GM18870 (cell line): ENCODE measurements at regions not wholly inside any gene's neighbourhood (a gene's known extent, or its start where the extent isn't known, plus 50 kb on each side); places are given as distances from the start of the nearest gene placed in this dataset.
"Not testable (repeated sequence)": the region's sequence is repeated elsewhere in the genome, so short reads cannot be mapped to it uniquely, and the experiment has no call there.

Experiments used
- ATAC-seq: cut with Tn5 transposase; IDR thresholded peaks from one replicate; pipeline ENCODE4 v1.9.1; 2021; ENCODE audit warnings: moderate library complexity; ENCODE audit not compliant: unreplicated experiment

DNA sequence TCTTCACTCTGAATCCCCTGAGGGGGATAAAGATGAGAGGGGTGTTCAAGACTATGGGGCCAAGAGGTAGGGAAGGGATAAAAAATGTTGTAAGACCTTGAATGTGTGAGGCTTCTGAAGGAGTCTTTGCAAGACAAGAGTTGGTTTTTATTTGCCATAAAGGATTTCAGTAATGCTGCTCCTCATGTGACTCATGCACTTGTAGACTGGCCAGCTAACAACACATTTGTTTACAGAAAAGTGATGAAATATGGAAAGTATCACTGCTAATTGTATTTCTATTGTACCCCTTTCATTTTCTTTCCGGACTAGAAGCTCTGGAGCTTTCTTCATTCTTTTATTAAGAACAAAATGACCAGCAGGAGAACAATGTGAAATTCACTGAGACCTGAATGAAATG lies 782.1 kb downstream of the EPHA4 start:
- no peak for ATAC-seq

GRCh38 chr2:220795705-220796104 lies 776.4 kb downstream of the EPHA4 start:
- no peak for ATAC-seq

GRCh38 chr2:220811115-220811514 lies 761.0 kb downstream of the EPHA4 start:
- ATAC-seq: no peak

DNA sequence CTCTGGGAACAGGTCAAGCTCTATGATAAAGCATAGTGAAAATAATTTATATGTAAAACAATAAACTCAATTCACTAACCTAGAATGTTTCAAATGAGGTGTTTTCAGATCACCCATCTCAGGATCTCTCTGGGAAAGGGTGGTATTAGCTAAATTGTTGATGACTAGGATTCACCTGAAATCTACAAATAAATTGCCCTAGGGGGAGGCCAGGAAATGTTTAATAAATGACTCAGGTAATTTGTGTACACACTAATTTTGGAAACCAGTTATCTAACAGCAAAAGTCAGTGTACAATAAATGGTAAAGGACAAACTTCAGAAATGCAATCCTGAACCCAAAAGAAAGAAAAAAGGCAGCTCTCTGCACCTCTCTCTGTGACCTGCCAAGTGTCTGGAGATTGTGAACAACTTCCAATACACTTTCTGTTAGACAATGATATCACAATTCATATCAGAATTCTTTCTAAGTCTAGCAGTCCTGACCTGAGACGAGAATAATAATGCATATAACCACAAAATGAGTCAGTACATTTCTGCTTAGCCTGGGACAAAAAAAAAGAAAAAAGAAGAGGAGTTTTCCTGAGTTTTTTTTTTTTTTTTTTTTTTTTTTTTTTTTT lies 760.0 kb downstream of the EPHA4 start:
- ATAC-seq: no peak

GRCh38 chr2:220814441-220814840 lies 757.7 kb downstream of the EPHA4 start:
- no peak for ATAC-seq

DNA sequence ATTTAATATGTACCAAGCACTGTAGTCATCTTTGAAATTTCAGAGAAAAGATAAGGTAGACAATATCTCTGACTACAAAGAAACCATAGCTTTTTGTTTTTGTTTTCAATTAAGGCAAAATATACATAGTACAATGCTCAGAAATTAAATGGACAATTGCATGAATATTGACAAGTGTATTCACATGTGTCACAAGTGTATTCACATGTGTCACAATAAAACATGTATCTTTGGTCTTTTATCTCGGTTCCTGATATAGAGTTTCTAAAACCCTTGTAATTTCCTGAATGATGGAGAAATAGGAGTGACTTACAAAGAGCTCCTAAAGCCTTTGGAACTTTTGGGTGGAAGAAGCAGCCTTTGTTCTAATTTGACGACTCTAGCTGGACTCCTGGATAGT lies 756.4 kb downstream of the EPHA4 start:
- no peak for ATAC-seq

GRCh38 chr2:220821683-220822082 lies 750.4 kb downstream of the EPHA4 start:
- no peak for ATAC-seq

DNA sequence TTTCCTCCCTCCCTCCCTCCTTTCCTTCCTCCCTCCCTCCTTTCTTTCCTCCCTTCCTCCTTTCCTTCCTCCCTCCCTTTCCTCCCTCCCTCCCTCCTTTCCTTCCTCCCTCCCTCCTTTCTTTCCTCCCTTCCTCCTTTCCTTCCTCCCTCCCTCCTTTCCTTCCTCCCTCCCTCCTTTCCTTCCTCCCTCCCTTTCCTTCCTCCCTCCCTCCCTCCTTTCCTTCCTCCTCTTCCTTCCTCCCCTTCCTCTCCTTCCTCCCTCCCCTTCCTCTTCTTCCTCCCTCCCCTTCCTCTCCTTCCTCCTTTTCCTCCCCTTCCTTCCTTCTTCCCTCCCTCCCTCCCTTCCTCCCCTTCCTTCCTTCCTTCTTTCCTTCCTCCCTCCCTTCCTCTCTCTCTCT lies 748.5 kb downstream of the EPHA4 start:
- not testable (repeated sequence) for ATAC-seq

DNA sequence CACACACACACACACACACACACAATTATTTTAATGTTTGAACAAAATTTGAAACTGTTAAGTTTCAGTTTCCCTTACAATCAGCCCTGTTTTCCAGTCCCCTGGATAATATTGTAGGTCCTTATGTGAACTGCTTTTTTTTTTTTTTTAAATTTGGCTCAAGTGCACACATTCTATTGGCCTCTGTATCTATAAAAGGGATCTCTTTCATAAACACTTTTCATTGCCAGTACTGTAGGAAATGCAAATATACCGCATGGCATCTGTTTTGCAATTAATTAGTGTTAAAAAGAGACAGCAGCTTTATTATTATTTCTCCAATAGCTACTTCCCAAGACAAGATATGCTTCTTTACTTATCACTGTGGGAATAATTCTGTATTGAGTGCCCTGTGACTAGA lies 738.7 kb downstream of the EPHA4 start:
- no peak for ATAC-seq

GRCh38 chr2:220835583-220835982 lies 736.5 kb downstream of the EPHA4 start:
- ATAC-seq: no peak

GRCh38 chr2:220837226-220837625 lies 734.9 kb downstream of the EPHA4 start:
- no peak for ATAC-seq

DNA sequence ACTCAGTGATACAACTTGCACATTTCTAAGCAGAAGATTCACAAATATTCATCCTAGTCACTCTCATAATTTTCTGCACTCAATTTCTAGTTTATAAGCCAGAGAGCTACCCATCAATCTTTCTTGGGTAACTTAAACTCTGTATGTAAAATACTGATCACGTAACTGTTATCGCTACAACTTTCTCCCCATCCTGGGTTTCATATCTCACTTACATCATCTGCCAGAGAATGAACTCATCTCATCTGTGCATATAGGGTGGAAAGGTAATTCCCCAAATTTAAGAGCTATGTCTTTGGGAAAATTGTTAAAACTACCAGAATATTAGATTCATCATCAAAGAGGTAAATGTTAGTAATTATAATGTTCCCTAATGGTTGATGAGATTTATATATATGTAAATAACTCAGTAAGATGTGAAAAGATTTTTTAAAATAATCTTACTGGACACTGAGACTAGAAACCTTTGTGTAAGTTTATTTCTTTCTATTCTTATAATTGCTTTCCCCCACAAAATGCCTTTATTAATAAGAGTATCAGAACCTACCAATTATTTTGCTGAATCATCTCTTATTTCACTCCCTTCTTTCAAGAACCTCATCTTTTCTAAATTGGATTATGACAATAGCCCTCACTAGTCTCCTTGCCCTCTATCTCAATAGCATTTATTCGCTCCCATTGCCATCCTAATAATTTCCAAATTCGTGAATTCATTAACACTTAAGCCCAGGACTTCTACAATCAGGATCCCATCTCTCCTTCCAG lies 729.0 kb downstream of the EPHA4 start:
- no peak for ATAC-seq

DNA sequence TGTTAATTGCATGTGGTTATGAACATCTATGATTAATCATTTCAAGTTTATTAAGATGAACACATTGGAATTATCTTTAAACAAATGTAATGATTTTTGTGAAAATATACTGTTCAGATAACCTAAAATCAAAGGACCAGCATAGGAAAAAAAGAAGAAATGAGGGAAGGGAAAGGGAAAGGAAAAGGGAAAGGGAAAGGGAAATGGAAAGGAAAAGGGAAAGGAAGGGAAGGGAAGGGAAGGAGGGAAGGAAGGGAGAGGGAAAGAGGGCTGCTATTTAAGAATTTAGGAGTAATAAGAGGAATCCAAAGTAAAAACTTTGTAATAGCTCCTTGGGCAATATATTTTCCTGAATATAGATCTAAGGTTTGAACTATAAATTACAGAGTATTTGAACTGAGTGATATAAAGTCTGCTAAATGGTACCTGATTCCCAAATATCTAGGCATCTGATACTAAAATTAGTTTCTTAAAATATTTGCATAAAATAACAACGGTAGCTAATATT lies 726.3 kb downstream of the EPHA4 start:
- no peak for ATAC-seq

DNA sequence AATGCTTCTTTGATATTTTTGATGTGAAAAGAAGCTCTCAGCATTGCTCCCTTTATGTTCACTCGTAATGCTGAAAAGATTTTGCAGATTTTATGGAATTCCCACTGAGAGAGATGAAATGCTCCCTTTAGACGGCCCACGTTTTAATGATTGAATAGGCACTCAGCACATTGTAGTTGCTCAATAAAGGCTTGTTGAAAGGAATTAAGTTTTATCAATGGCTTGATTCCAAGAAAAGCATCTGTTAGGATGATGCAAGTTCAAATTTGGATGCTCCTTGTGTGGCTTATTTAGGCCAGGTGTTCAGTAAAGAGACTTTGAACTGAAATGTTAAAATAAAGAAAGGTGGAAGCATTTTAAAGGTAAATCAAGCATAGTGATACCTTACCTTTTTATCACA lies 725.1 kb downstream of the EPHA4 start:
- ATAC-seq: no peak

DNA sequence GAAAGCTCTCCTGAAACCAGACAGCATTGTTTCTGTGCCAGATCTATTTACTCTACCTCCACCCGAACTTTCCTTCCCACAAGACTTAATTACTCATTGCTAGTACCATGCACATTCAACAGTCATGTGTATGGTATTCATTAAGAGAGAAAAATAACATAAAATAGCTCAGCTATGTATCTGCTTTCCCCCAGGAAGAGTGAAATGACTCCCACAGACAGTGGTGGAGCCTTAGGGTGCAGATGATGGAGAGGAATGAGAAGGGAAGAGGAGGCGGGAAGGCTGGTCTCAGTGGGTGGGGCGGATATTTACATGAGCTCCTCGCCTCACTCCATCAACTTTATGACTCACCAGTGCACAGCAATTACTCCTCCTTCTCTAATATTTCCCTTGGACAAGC lies 724.5 kb downstream of the EPHA4 start:
- ATAC-seq: no peak

DNA sequence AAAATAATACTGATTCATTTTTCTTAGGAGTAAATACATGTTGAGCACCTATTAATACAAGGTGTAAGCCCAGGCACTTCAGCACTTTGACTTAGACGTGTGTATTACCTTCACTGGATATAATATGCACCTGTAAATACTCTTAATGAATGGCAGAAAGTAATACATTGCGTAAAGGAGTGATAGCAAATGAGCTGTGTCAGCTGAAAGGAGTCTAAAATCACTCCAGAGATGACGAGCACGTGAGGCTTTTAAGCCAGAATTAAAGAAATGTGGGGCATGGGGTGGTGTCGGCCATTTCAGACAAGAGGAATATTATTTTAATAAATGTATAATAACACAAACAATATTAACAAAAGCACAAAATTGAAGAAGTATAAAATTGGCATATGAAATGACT lies 722.7 kb downstream of the EPHA4 start:
- no peak for ATAC-seq

DNA sequence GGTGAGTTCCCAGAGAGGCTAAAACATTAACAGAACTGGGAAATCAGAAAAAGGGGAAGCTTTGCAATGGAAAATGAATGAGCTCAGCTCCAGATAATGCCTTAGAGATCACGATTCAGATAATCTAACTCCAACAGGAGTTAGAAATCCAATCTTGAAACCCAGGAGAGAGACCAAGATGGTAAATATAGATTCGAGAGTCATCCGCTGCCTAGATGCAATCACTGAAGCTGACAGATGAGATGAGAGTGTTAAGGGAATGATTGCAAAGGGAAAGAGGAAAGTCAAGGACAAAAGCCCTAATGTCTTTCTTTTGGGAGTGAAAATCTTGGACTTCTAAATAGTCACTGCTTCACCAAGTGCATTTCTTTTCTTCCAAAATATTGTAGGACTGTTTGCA lies 722.0 kb downstream of the EPHA4 start:
- ATAC-seq: no peak

GRCh38 chr2:220855296-220855695 lies 716.8 kb downstream of the EPHA4 start:
- ATAC-seq: no peak

DNA sequence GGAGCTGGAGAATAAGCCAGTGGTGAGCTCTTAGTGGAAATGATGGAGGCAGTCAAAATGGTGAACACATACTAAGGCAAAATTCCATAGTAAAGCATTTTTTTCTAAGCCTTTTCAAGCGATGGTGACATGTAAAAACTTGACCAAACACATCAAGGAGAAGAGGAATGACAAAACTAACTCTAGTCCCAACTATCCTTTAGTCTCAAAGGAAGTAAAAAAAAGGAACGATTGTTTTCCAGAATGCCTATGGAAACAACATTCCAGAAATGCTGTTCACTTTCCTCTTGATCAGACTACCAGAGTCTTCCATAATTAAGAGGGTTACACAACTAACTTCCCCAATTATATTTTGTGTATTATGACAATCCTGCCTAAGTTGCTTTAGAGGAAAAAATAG lies 715.6 kb downstream of the EPHA4 start:
- ATAC-seq: no peak

- ATAC-seq: no peak
Measured at GRCh38 chr2:220857368-220857767, 714.7 kb downstream of the EPHA4 start.

DNA sequence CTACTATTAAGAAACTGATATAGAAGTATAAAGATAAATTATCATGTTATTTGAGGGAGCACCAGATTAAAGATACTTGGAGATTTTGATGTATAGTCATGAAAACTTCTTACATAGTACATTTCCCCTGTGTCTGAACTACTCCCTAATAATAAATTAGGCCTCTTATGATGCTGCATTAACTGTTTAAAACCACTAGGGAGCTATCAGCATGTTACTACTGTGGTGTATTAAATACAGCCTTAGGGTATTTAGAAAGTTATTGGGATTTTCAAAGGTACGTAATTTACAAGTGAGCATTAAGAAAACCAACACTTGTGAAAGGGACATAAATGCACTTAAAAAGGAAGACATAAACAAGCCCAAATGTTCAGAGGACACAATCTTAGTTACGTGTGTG lies 714.0 kb downstream of the EPHA4 start:
- ATAC-seq: no peak

DNA sequence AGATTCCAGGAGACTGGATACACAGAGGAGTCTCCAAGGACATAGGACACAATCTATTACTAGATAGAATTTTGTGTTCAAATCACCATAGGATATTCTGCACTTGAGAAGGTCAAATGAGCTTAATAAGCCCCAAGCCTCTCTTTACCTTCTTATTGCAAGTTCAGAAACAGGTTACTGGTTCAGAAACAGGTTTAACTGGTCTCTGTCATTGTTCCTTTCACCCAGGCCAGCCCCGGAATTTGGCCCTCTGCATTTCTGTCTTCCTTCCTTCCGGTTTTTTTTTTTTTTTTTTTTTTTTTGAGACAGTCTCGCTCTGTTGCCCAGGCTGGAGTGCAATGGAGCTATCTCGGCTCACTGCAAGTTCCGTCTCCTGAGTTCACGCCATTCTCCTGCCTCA lies 700.2 kb downstream of the EPHA4 start:
- ATAC-seq: no peak
